H9 (cell line): ENCODE measurements at regions not wholly inside any gene's neighbourhood (a gene's known extent, or its start where the extent isn't known, plus 50 kb on each side); places are given as distances from the start of the nearest gene placed in this dataset.

Experiments
- DNase-seq: peaks from one replicate; pipeline ENCODE4 v3.0.0-alpha.2; 2017
- H2AFZ ChIP-seq: one replicate; pipeline ENCODE4 v1.6.1; 2013; ENCODE audit warnings: mild to moderate bottlenecking, low read length, control low read depth, moderate library complexity
- H2AK5ac ChIP-seq: 2 replicates; pipeline ENCODE4 v1.6.1; 2013; ENCODE audit warnings: low read length, control low read depth, mixed read lengths; ENCODE audit not compliant: insufficient read length
- H2BK120ac ChIP-seq: one replicate; pipeline ENCODE4 v1.6.1; 2013; ENCODE audit warnings: low read depth, mild to moderate bottlenecking, low read length, control low read depth, inconsistent platforms; ENCODE audit not compliant: poor library complexity, severe bottlenecking
- H2BK12ac ChIP-seq: 2 replicates; pipeline ENCODE4 v1.6.1; 2013; ENCODE audit warnings: low read length, control low read depth, mixed read lengths, low read depth; ENCODE audit not compliant: insufficient read length
- H2BK15ac ChIP-seq: 2 replicates; pipeline ENCODE4 v1.6.1; 2013; ENCODE audit warnings: low read depth, low read length, control low read depth
- H2BK20ac ChIP-seq: one replicate; pipeline ENCODE4 v1.6.1; 2013; ENCODE audit warnings: low read depth, mild to moderate bottlenecking, low read length, control low read depth, inconsistent platforms; ENCODE audit not compliant: poor library complexity, severe bottlenecking
- H2BK5ac ChIP-seq: 2 replicates; pipeline ENCODE4 v1.6.1; 2013; ENCODE audit warnings: low read length, control low read depth, mixed read lengths; ENCODE audit not compliant: insufficient read length
- H3K14ac ChIP-seq: 2 replicates; pipeline ENCODE4 v1.6.1; 2013; ENCODE audit warnings: low read length, control low read depth; ENCODE audit not compliant: insufficient read depth
- H3K18ac ChIP-seq: 2 replicates; pipeline ENCODE4 v1.6.1; 2013; ENCODE audit warnings: low read depth, mild to moderate bottlenecking, mixed read lengths, low read length, control low read depth; ENCODE audit not compliant: insufficient read length
- H3K23ac ChIP-seq: 2 replicates; pipeline ENCODE4 v1.6.1; 2013; ENCODE audit warnings: low read length, control low read depth, mixed read lengths, low read depth; ENCODE audit not compliant: insufficient read length
- H3K23me2 ChIP-seq: 2 replicates; pipeline ENCODE4 v1.6.1; 2013; ENCODE audit warnings: low read depth, mild to moderate bottlenecking, mixed read lengths, low read length, control low read depth; ENCODE audit not compliant: insufficient read length, poor library complexity, severe bottlenecking
- H3K27ac ChIP-seq: 2 replicates; pipeline ENCODE4 v1.5.1; 2013; ENCODE audit warnings: low read length, control low read depth, mixed read lengths, low read depth; ENCODE audit not compliant: insufficient read length
- H3K27me3 ChIP-seq: 2 replicates; pipeline ENCODE4 v1.6.1; 2013; ENCODE audit warnings: low read length, control low read depth, inconsistent platforms; ENCODE audit not compliant: insufficient read depth
- H3K4ac ChIP-seq: 2 replicates; pipeline ENCODE4 v1.6.1; 2013; ENCODE audit warnings: low read depth, mild to moderate bottlenecking, control low read depth, inconsistent platforms, low read length, moderate library complexity
- H3K4me1 ChIP-seq: 2 replicates; pipeline ENCODE4 v1.6.1; 2013; ENCODE audit warnings: low read length, control low read depth, inconsistent platforms; ENCODE audit not compliant: insufficient read depth
- H3K4me2 ChIP-seq: 2 replicates; pipeline ENCODE4 v1.6.1; 2013; ENCODE audit warnings: low read length, control low read depth, mixed read lengths; ENCODE audit not compliant: insufficient read length, insufficient read depth
- H3K56ac ChIP-seq: 2 replicates; pipeline ENCODE4 v1.6.1; 2013; ENCODE audit warnings: low read depth, mild to moderate bottlenecking, mixed read lengths, low read length, control low read depth; ENCODE audit not compliant: insufficient read length
- H3K79me1 ChIP-seq: 2 replicates; pipeline ENCODE4 v1.6.1; 2013; ENCODE audit warnings: low read depth, mild to moderate bottlenecking, moderate library complexity, low read length, control low read depth, inconsistent platforms; ENCODE audit not compliant: insufficient read depth, poor library complexity, severe bottlenecking
- H3K79me2 ChIP-seq: 2 replicates; pipeline ENCODE4 v1.6.1; 2013; ENCODE audit warnings: low read length, control low read depth, inconsistent platforms; ENCODE audit not compliant: insufficient read depth
- H3K9ac ChIP-seq: 2 replicates; pipeline ENCODE4 v1.6.1; 2013; ENCODE audit warnings: low read length, control low read depth, mixed read lengths; ENCODE audit not compliant: insufficient read length; ENCODE audit errors: extremely low read depth
- H3K9me3 ChIP-seq: one replicate; pipeline ENCODE4 v1.6.1; 2013; ENCODE audit warnings: low read depth, low read length, inconsistent platforms; ENCODE audit not compliant: control insufficient read depth
- H3T11ph ChIP-seq: one replicate; pipeline ENCODE4 v1.6.1; 2013; ENCODE audit warnings: mild to moderate bottlenecking, low read length, control low read depth, inconsistent platforms
- H4K20me1 ChIP-seq: one replicate; pipeline ENCODE4 v1.6.1; 2013; ENCODE audit not compliant: control insufficient read depth, insufficient read length, insufficient read depth
- H4K5ac ChIP-seq: 2 replicates; pipeline ENCODE4 v1.6.1; 2013; ENCODE audit warnings: low read depth, mild to moderate bottlenecking, mixed read lengths, low read length, control low read depth; ENCODE audit not compliant: insufficient read length
- H4K8ac ChIP-seq: replicated peaks from 2 replicates; pipeline ENCODE4 v1.6.1; 2013; ENCODE audit warnings: low read length, control low read depth, mixed read lengths, low read depth; ENCODE audit not compliant: insufficient read length
- H4K91ac ChIP-seq: 2 replicates; pipeline ENCODE4 v1.6.1; 2013; ENCODE audit warnings: low read depth, mild to moderate bottlenecking, moderate library complexity, mixed read lengths, low read length, control low read depth; ENCODE audit not compliant: insufficient read length
- H3K27ac Mint-ChIP-seq, 3 experiments: 2 replicates in 2 of 3; 3 replicates in 1 of 3; pipeline ENCODE4 v1.8.0; 2020 to 2021; ENCODE audit warnings: mixed read lengths in 3 of 3, mild to moderate bottlenecking in 1 of 3, moderate library complexity in 1 of 3
- H3K27me3 Mint-ChIP-seq: 2 replicates; pipeline ENCODE4 v1.8.0; 2021; ENCODE audit warnings: low read depth, mild to moderate bottlenecking, moderate library complexity, mixed read lengths
- H3K36me3 Mint-ChIP-seq, 3 experiments: 2 replicates in 2 of 3; 3 replicates in 1 of 3; pipeline ENCODE4 v1.8.0; 2020 to 2021; ENCODE audit warnings: low read depth in 3 of 3, mixed read lengths in 3 of 3; ENCODE audit not compliant: insufficient read depth in 1 of 3
- H3K4me1 Mint-ChIP-seq, 2 experiments: 2 replicates each; pipeline ENCODE4 v1.8.0; 2020; ENCODE audit warnings: mixed read lengths in 2 of 2
- H3K4me3 Mint-ChIP-seq, 2 experiments: 2 replicates in 1 of 2; 3 replicates in 1 of 2; pipeline ENCODE4 v1.8.0; 2020 to 2021; ENCODE audit warnings: mild to moderate bottlenecking in 2 of 2, mixed read lengths in 2 of 2, moderate library complexity in 1 of 2
- H3K9me3 Mint-ChIP-seq, 2 experiments: 2 replicates in 1 of 2; 3 replicates in 1 of 2; pipeline ENCODE4 v1.8.0; 2020; ENCODE audit warnings: mild to moderate bottlenecking in 2 of 2, mixed read lengths in 2 of 2, moderate library complexity in 1 of 2
- CTCF ChIP-seq: fragments of 200-600 bp; sonication (generic); conservative IDR thresholded peaks from 3 replicates; pipeline ENCODE4 v1.8.0; 2021; ENCODE audit warnings: antibody characterized with exemption, mild to moderate bottlenecking
- WGBS: extraction: QIAGEN DNeasy Blood & Tissue Kit; methylation state at CpG from one replicate; pipeline ENCODE4 v1.1.7; 2013; ENCODE audit warnings: missing lambda C conversion rate, low lambda C conversion rate, mixed read lengths; ENCODE audit not compliant: insufficient read length; ENCODE audit errors: extremely low coverage; 5-methylcytosine and 5-hydroxymethylcytosine counted together

- H2AFZ ChIP-seq: no peak overlapping the region
- peaks cover 4% of the 10 kb centered on the region; the same call in 1 of the 2 replicates for H3K4me1 ChIP-seq
- no peak overlapping the region for H2BK12ac ChIP-seq
- Mint-ChIP-seq H3K4me3 (no peak overlapping the region), H3K9me3 (peaks cover 10 to 11% of the 10 kb centered on the region in 2 experiments), H3K27ac (no peak overlapping the region), H3K27me3 (peaks cover 55% of the 10 kb centered on the region), H3K36me3 (peaks cover under 1 to 9% (median 3%) of the 10 kb centered on the region in 3 experiments; a peak in 6 of 7 replicates), H3K4me1 (peaks cover 38 to 47% of the 10 kb centered on the region in 2 experiments)
- no peak overlapping the region for H2BK15ac ChIP-seq
- H2BK120ac ChIP-seq: no peak overlapping the region
- H3K4ac ChIP-seq: no peak overlapping the region
- no peak overlapping the region for H4K5ac ChIP-seq
- no peaks in the 10 kb centered on the region for H4K20me1 ChIP-seq
- H4K91ac ChIP-seq: no peak overlapping the region
- no peak for TF ChIP-seq CTCF
- H3K79me1 ChIP-seq: no peaks in the 10 kb centered on the region
- no peak for DNase-seq
- no peak overlapping the region for H3K27ac ChIP-seq
- no peak overlapping the region for H3K4me2 ChIP-seq
- H3K27me3 ChIP-seq: peaks cover 13% of the 10 kb centered on the region; the same call in 1 of the 2 replicates
- H3K9me3 ChIP-seq: no peaks in the 10 kb centered on the region
- H3T11ph ChIP-seq: no peak overlapping the region
- no peak overlapping the region for H3K14ac ChIP-seq
- no peak overlapping the region for H3K56ac ChIP-seq
- no peak overlapping the region for H2AK5ac ChIP-seq
- no peak overlapping the region for H2BK20ac ChIP-seq
- no peak overlapping the region for H3K23ac ChIP-seq
- no peak overlapping the region for H2BK5ac ChIP-seq
- no peaks in the 10 kb centered on the region for H3K23me2 ChIP-seq
- no CpG with 5 or more reads among the region's 2 CpGs for WGBS
- no peak overlapping the region for H3K18ac ChIP-seq
- H3K9ac ChIP-seq: no peak overlapping the region
- H3K79me2 ChIP-seq: no peaks in the 10 kb centered on the region
- H4K8ac ChIP-seq: no peak overlapping the region
Observed at GRCh38 chr9:77085416-77085815, 66.0 kb downstream of the FOXB2 start.
